ENCODE measurements at regions not wholly inside any gene's neighbourhood (a gene's known extent, or its start where the extent isn't known, plus 50 kb on each side); places are given as distances from the start of the nearest gene placed in this dataset.

GRCh38 chr6:4382362-4382853 is 247.0 kb upstream of the ECI2 start:
- DNase-seq, result no peak
- no peak overlapping the region for H2AFZ ChIP-seq
- no peak overlapping the region for H3K9ac ChIP-seq
- no peak overlapping the region for H3K4me3 ChIP-seq
- WGBS, 2 experiments (ENCODE audit: low coverage in 1 of 2, low lambda C conversion rate in 2 of 2, missing lambda C conversion rate in 2 of 2), result 82 to 91% methylated on average over 3 of the region's 3 CpGs
- H3K4me1 ChIP-seq (ENCODE audit: insufficient read depth), result 0 out of 2 replicates have a peak, but pooled peaks cover 3% of the 10 kb centered on the region
- in situ Hi-C loops (cut with MboI), result no loop called here
- H3K79me2 ChIP-seq (ENCODE audit: insufficient read depth), result no peaks in the 10 kb centered on the region
- no peaks in the 10 kb centered on the region for H3K27me3 ChIP-seq (replicated peaks; ENCODE audit: insufficient read depth)
- no peaks in the 10 kb centered on the region for H3F3A ChIP-seq (ENCODE audit: insufficient read depth)
- H3K36me3 ChIP-seq (ENCODE audit: low read depth), result no peaks in the 10 kb centered on the region
- no peaks in the 10 kb centered on the region for H3K9me3 ChIP-seq (ENCODE audit: low read depth)
- H3K27ac ChIP-seq, result no peak overlapping the region
- TF ChIP-seq EZH2phosphoT487 (IDR thresholded peaks at IDR 0.05; ENCODE audit: insufficient read depth, low read depth), result no peak
- TF ChIP-seq EZH2 (IDR thresholded peaks at IDR 0.05; ENCODE audit: insufficient read depth, poor library complexity, severe bottlenecking), result no peak
- no peaks in the 10 kb centered on the region for H4K20me1 ChIP-seq (ENCODE audit: insufficient read depth)
- H3K4me2 ChIP-seq (ENCODE audit: unreplicated experiment), result no peak overlapping the region
- no peaks in the 10 kb centered on the region for H3K9me2 ChIP-seq (ENCODE audit: insufficient read depth)

GRCh38 chr6:4381381-4381780 is 246.0 kb upstream of the ECI2 start:
- in situ Hi-C loops (cut with MboI), result no loop called here
- H3K9me3 ChIP-seq (ENCODE audit: low read depth), result no peaks in the 10 kb centered on the region
- H3K27me3 ChIP-seq (replicated peaks; ENCODE audit: insufficient read depth), result no peaks in the 10 kb centered on the region
- TF ChIP-seq EZH2phosphoT487 (IDR thresholded peaks at IDR 0.05; ENCODE audit: insufficient read depth, low read depth) (no peak), EZH2 (IDR thresholded peaks at IDR 0.05; ENCODE audit: insufficient read depth, poor library complexity, severe bottlenecking) (no peak)
- H3K4me1 ChIP-seq (ENCODE audit: insufficient read depth), result 0 out of 2 replicates have a peak, but pooled peaks cover 3% of the 10 kb centered on the region
- H4K20me1 ChIP-seq (ENCODE audit: insufficient read depth), result no peaks in the 10 kb centered on the region
- no peaks in the 10 kb centered on the region for H3K9me2 ChIP-seq (ENCODE audit: insufficient read depth)
- H2AFZ ChIP-seq, result peak overlapping the region; percentile 51
- H3F3A ChIP-seq (ENCODE audit: insufficient read depth), result no peaks in the 10 kb centered on the region
- H3K4me2 ChIP-seq (ENCODE audit: unreplicated experiment), result no peak overlapping the region
- H3K27ac ChIP-seq, result no peak overlapping the region
- H3K79me2 ChIP-seq (ENCODE audit: insufficient read depth), result no peaks in the 10 kb centered on the region
- no peak overlapping the region for H3K9ac ChIP-seq
- peak; percentile 63 for DNase-seq
- H3K36me3 ChIP-seq (ENCODE audit: low read depth), result no peaks in the 10 kb centered on the region
- no peak overlapping the region for H3K4me3 ChIP-seq
- 37 to 41% methylated on average over 4 of the region's 4 CpGs for WGBS, 2 experiments (ENCODE audit: low coverage in 1 of 2, low lambda C conversion rate in 2 of 2, missing lambda C conversion rate in 2 of 2)

GRCh38 chr6:4380881-4381281 is 245.5 kb upstream of the ECI2 start:
- H3K27ac ChIP-seq, result no peak overlapping the region
- H3K9me3 ChIP-seq (ENCODE audit: low read depth), result no peaks in the 10 kb centered on the region
- no peaks in the 10 kb centered on the region for H3K9me2 ChIP-seq (ENCODE audit: insufficient read depth)
- no peaks in the 10 kb centered on the region for H3K36me3 ChIP-seq (ENCODE audit: low read depth)
- no peaks in the 10 kb centered on the region for H3K27me3 ChIP-seq (replicated peaks; ENCODE audit: insufficient read depth)
- H3K4me3 ChIP-seq, result no peak overlapping the region
- H3F3A ChIP-seq (ENCODE audit: insufficient read depth), result no peaks in the 10 kb centered on the region
- peak overlapping the region; percentile 51; the same call in 1 of the 2 replicates for H2AFZ ChIP-seq
- H3K4me2 ChIP-seq (ENCODE audit: unreplicated experiment), result no peak overlapping the region
- no peaks in the 10 kb centered on the region for H3K79me2 ChIP-seq (ENCODE audit: insufficient read depth)
- 0 out of 2 replicates have a peak, but pooled peaks cover 3% of the 10 kb centered on the region for H3K4me1 ChIP-seq (ENCODE audit: insufficient read depth)
- WGBS, 2 experiments (ENCODE audit: low coverage in 1 of 2, low lambda C conversion rate in 2 of 2, missing lambda C conversion rate in 2 of 2), result 64 to 66% methylated on average over 7 of the region's 7 CpGs
- no peak for DNase-seq
- no peaks in the 10 kb centered on the region for H4K20me1 ChIP-seq (ENCODE audit: insufficient read depth)
- no peak for TF ChIP-seq EZH2 (IDR thresholded peaks at IDR 0.05; ENCODE audit: insufficient read depth, poor library complexity, severe bottlenecking)
- no peak for TF ChIP-seq EZH2phosphoT487 (IDR thresholded peaks at IDR 0.05; ENCODE audit: insufficient read depth, low read depth)
- in situ Hi-C loops (cut with MboI), result no loop called here
- no peak overlapping the region for H3K9ac ChIP-seq

- Histone ChIP-seq H3K4me3 (no peak overlapping the region), H2AFZ (no peak overlapping the region), H3K27ac (no peak overlapping the region), H4K20me1 (ENCODE audit: insufficient read depth) (no peaks in the 10 kb centered on the region), H3K36me3 (ENCODE audit: low read depth) (no peaks in the 10 kb centered on the region), H3F3A (ENCODE audit: insufficient read depth) (no peaks in the 10 kb centered on the region), H3K9me3 (ENCODE audit: low read depth) (no peaks in the 10 kb centered on the region), H3K4me1 (ENCODE audit: insufficient read depth) (0 out of 2 replicates have a peak, but pooled peaks cover 3% of the 10 kb centered on the region), H3K9ac (no peak overlapping the region), H3K9me2 (ENCODE audit: insufficient read depth) (no peaks in the 10 kb centered on the region), H3K27me3 (replicated peaks; ENCODE audit: insufficient read depth) (no peaks in the 10 kb centered on the region), H3K4me2 (ENCODE audit: unreplicated experiment) (no peak overlapping the region), H3K79me2 (ENCODE audit: insufficient read depth) (no peaks in the 10 kb centered on the region)
- TF ChIP-seq EZH2 (IDR thresholded peaks at IDR 0.05; ENCODE audit: insufficient read depth, poor library complexity, severe bottlenecking) (no peak), EZH2phosphoT487 (IDR thresholded peaks at IDR 0.05; ENCODE audit: insufficient read depth, low read depth) (no peak)
- WGBS, 2 experiments (ENCODE audit: low coverage in 1 of 2, low lambda C conversion rate in 2 of 2, missing lambda C conversion rate in 2 of 2), result 67 to 72% methylated on average over 4 of the region's 4 CpGs
- in situ Hi-C loops (cut with MboI), result no loop called here
- DNase-seq, result no peak
Measured at GRCh38 chr6:4379958-4380357, 244.6 kb upstream of the ECI2 start.

Measured in GM23248 (cell line).